Glutamatergic neuron (in vitro differentiated cells): ENCODE measurements at regions not wholly inside any gene's neighbourhood (a gene's known extent, or its start where the extent isn't known, plus 50 kb on each side); places are given as distances from the start of the nearest gene placed in this dataset.

Experiments
- DNase-seq: peaks from one replicate; pipeline ENCODE4 v3.0.0; 2022
- H3K27ac Mint-ChIP-seq: one replicate; pipeline ENCODE4 v1.8.0; 2020; ENCODE audit warnings: mild to moderate bottlenecking, mixed read lengths, inconsistent platforms; ENCODE audit not compliant: unreplicated experiment
- H3K27me3 Mint-ChIP-seq: one replicate; pipeline ENCODE4 v1.8.0; 2020; ENCODE audit warnings: mild to moderate bottlenecking, moderate library complexity, mixed read lengths, inconsistent platforms; ENCODE audit not compliant: unreplicated experiment
- H3K36me3 Mint-ChIP-seq: one replicate; pipeline ENCODE4 v1.8.0; 2020; ENCODE audit warnings: mild to moderate bottlenecking, mixed read lengths, inconsistent platforms; ENCODE audit not compliant: unreplicated experiment
- H3K4me1 Mint-ChIP-seq: one replicate; pipeline ENCODE4 v1.8.0; 2020; ENCODE audit warnings: mild to moderate bottlenecking, low read depth, mixed read lengths, inconsistent platforms; ENCODE audit not compliant: unreplicated experiment
- H3K4me3 Mint-ChIP-seq: one replicate; pipeline ENCODE4 v1.8.0; 2020; ENCODE audit warnings: mild to moderate bottlenecking, mixed read lengths, inconsistent platforms; ENCODE audit not compliant: unreplicated experiment
- H3K9me3 Mint-ChIP-seq: one replicate; pipeline ENCODE4 v1.8.0; 2020; ENCODE audit warnings: mild to moderate bottlenecking, moderate library complexity, mixed read lengths, inconsistent platforms; ENCODE audit not compliant: unreplicated experiment
- CTCF ChIP-seq: fragments of 200-600 bp; sonication (generic); IDR thresholded peaks from one replicate; pipeline ENCODE4 v1.5.0; 2021; ENCODE audit not compliant: partially characterized antibody, unreplicated experiment

GRCh38 chr12:78739653-78740052 lies 124.9 kb upstream of the SYT1 start:
- Mint-ChIP-seq H3K27ac (no peak overlapping the region), H3K9me3 (no peaks in the 10 kb centered on the region), H3K4me1 (no peaks in the 10 kb centered on the region), H3K36me3 (no peaks in the 10 kb centered on the region), H3K27me3 (no peaks in the 10 kb centered on the region), H3K4me3 (no peak overlapping the region)
- no peak for DNase-seq
- TF ChIP-seq CTCF, result no peak

- no peaks in the 10 kb centered on the region for H3K4me1 Mint-ChIP-seq
- H3K9me3 Mint-ChIP-seq, result no peaks in the 10 kb centered on the region
- H3K27ac Mint-ChIP-seq, result no peak overlapping the region
- TF ChIP-seq CTCF, result no peak
- peaks cover 2% of the 10 kb centered on the region for H3K27me3 Mint-ChIP-seq
- no peaks in the 10 kb centered on the region for H3K36me3 Mint-ChIP-seq
- no peak overlapping the region for H3K4me3 Mint-ChIP-seq
- no peak for DNase-seq
These were observed 118.6 kb upstream of the SYT1 start for GRCh38 chr12:78746001-78746400.

GRCh38 chr12:78753058-78753457 lies 111.5 kb upstream of the SYT1 start:
- no peaks in the 10 kb centered on the region for H3K36me3 Mint-ChIP-seq
- DNase-seq, result no peak
- H3K27ac Mint-ChIP-seq, result no peak overlapping the region
- no peaks in the 10 kb centered on the region for H3K4me1 Mint-ChIP-seq
- TF ChIP-seq CTCF, result no peak
- no peaks in the 10 kb centered on the region for H3K9me3 Mint-ChIP-seq
- peaks cover 2% of the 10 kb centered on the region for H3K27me3 Mint-ChIP-seq
- H3K4me3 Mint-ChIP-seq, result no peak overlapping the region

- H3K36me3 Mint-ChIP-seq, result peaks cover 4% of the 10 kb centered on the region
- TF ChIP-seq CTCF, result no peak
- H3K9me3 Mint-ChIP-seq, result no peaks in the 10 kb centered on the region
- no peak overlapping the region for H3K27ac Mint-ChIP-seq
- no peaks in the 10 kb centered on the region for H3K4me1 Mint-ChIP-seq
- H3K4me3 Mint-ChIP-seq, result no peak overlapping the region
- no peaks in the 10 kb centered on the region for H3K27me3 Mint-ChIP-seq
- no peak for DNase-seq
These were observed 107.6 kb upstream of the SYT1 start for GRCh38 chr12:78756936-78757335.

GRCh38 chr12:78759367-78759766 lies 105.2 kb upstream of the SYT1 start:
- H3K27me3 Mint-ChIP-seq, result no peaks in the 10 kb centered on the region
- H3K4me1 Mint-ChIP-seq, result no peaks in the 10 kb centered on the region
- H3K9me3 Mint-ChIP-seq, result no peaks in the 10 kb centered on the region
- peaks cover 4% of the 10 kb centered on the region for H3K36me3 Mint-ChIP-seq
- no peak overlapping the region for H3K27ac Mint-ChIP-seq
- no peak overlapping the region for H3K4me3 Mint-ChIP-seq
- DNase-seq, result no peak
- no peak for TF ChIP-seq CTCF
